ENCODE measurements at regions not wholly inside any gene's neighbourhood (a gene's known extent, or its start where the extent isn't known, plus 50 kb on each side); places are given as distances from the start of the nearest gene placed in this dataset.

DNA sequence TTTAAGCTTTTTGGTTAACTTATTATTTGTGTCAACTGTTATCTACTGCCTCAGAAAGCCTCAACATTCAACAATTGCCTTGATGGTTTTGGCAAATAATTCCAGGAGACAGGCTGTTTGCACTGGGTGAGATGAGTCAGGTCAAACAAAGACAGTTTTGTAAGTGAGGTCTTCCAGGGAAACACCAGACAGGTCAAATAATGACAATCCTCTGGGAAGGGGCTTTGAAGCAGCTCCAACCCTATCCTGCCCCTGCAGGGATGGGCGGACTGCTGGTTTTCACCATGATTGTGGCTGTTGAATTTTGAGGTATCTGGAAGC, 79.4 kb upstream of the PRR23E start (continued):
- TF ChIP-seq DMAP1 (CRISPR knock-in tag; IDR thresholded peaks at IDR 0.05): no peak
- TF ChIP-seq SIX1 (CRISPR knock-in tag; IDR thresholded peaks at IDR 0.05; ENCODE audit: borderline replicate concordance): no peak
- no peak for TF ChIP-seq ZNF468 (CRISPR knock-in tag; IDR thresholded peaks at IDR 0.05)
- TF ChIP-seq, protein P1, sequence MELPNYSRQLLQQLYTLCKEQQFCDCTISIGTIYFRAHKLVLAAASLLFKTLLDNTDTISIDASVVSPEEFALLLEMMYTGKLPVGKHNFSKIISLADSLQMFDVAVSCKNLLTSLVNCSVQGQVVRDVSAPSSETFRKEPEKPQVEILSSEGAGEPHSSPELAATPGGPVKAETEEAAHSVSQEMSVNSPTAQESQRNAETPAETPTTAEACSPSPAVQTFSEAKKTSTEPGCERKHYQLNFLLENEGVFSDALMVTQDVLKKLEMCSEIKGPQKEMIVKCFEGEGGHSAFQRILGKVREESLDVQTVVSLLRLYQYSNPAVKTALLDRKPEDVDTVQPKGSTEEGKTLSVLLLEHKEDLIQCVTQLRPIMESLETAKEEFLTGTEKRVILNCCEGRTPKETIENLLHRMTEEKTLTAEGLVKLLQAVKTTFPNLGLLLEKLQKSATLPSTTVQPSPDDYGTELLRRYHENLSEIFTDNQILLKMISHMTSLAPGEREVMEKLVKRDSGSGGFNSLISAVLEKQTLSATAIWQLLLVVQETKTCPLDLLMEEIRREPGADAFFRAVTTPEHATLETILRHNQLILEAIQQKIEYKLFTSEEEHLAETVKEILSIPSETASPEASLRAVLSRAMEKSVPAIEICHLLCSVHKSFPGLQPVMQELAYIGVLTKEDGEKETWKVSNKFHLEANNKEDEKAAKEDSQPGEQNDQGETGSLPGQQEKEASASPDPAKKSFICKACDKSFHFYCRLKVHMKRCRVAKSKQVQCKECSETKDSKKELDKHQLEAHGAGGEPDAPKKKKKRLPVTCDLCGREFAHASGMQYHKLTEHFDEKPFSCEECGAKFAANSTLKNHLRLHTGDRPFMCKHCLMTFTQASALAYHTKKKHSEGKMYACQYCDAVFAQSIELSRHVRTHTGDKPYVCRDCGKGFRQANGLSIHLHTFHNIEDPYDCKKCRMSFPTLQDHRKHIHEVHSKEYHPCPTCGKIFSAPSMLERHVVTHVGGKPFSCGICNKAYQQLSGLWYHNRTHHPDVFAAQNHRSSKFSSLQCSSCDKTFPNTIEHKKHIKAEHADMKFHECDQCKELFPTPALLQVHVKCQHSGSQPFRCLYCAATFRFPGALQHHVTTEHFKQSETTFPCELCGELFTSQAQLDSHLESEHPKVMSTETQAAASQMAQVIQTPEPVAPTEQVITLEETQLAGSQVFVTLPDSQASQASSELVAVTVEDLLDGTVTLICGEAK (IDR thresholded peaks at IDR 0.05): no peak
- TF ChIP-seq, protein P1 (CRISPR knock-in tag; IDR thresholded peaks at IDR 0.05): no peak
- TF ChIP-seq, protein P2, sequence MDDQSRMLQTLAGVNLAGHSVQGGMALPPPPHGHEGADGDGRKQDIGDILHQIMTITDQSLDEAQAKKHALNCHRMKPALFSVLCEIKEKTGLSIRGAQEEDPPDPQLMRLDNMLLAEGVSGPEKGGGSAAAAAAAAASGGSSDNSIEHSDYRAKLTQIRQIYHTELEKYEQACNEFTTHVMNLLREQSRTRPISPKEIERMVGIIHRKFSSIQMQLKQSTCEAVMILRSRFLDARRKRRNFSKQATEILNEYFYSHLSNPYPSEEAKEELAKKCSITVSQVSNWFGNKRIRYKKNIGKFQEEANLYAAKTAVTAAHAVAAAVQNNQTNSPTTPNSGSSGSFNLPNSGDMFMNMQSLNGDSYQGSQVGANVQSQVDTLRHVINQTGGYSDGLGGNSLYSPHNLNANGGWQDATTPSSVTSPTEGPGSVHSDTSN (CRISPR knock-in tag; IDR thresholded peaks at IDR 0.05; ENCODE audit: borderline replicate concordance): no peak
- TF ChIP-seq, protein P3, sequence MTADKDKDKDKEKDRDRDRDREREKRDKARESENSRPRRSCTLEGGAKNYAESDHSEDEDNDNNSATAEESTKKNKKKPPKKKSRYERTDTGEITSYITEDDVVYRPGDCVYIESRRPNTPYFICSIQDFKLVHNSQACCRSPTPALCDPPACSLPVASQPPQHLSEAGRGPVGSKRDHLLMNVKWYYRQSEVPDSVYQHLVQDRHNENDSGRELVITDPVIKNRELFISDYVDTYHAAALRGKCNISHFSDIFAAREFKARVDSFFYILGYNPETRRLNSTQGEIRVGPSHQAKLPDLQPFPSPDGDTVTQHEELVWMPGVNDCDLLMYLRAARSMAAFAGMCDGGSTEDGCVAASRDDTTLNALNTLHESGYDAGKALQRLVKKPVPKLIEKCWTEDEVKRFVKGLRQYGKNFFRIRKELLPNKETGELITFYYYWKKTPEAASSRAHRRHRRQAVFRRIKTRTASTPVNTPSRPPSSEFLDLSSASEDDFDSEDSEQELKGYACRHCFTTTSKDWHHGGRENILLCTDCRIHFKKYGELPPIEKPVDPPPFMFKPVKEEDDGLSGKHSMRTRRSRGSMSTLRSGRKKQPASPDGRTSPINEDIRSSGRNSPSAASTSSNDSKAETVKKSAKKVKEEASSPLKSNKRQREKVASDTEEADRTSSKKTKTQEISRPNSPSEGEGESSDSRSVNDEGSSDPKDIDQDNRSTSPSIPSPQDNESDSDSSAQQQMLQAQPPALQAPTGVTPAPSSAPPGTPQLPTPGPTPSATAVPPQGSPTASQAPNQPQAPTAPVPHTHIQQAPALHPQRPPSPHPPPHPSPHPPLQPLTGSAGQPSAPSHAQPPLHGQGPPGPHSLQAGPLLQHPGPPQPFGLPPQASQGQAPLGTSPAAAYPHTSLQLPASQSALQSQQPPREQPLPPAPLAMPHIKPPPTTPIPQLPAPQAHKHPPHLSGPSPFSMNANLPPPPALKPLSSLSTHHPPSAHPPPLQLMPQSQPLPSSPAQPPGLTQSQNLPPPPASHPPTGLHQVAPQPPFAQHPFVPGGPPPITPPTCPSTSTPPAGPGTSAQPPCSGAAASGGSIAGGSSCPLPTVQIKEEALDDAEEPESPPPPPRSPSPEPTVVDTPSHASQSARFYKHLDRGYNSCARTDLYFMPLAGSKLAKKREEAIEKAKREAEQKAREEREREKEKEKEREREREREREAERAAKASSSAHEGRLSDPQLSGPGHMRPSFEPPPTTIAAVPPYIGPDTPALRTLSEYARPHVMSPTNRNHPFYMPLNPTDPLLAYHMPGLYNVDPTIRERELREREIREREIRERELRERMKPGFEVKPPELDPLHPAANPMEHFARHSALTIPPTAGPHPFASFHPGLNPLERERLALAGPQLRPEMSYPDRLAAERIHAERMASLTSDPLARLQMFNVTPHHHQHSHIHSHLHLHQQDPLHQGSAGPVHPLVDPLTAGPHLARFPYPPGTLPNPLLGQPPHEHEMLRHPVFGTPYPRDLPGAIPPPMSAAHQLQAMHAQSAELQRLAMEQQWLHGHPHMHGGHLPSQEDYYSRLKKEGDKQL (CRISPR knock-in tag; IDR thresholded peaks at IDR 0.05; ENCODE audit: low read depth): peak; percentile 83; the same call in 1 of the 2 replicates
- no peak for TF ChIP-seq ZNF549 (CRISPR knock-in tag; IDR thresholded peaks at IDR 0.05)
- TF ChIP-seq ZNF552 (CRISPR knock-in tag; IDR thresholded peaks at IDR 0.05; ENCODE audit: borderline replicate concordance): no peak
- TF ChIP-seq ZNF670 (CRISPR knock-in tag; IDR thresholded peaks at IDR 0.05; ENCODE audit: borderline replicate concordance): no peak
- TF ChIP-seq ZNF121 (CRISPR knock-in tag; IDR thresholded peaks at IDR 0.05): no peak
- TF ChIP-seq ATF7-NPFF (CRISPR knock-in tag; IDR thresholded peaks at IDR 0.05; ENCODE audit: low read depth): no peak
- no peak for TF ChIP-seq ZFP36L2 (CRISPR knock-in tag; IDR thresholded peaks at IDR 0.05)
